Ramos (cell line): ENCODE measurements at regions not wholly inside any gene's neighbourhood (a gene's known extent, or its start where the extent isn't known, plus 50 kb on each side); places are given as distances from the start of the nearest gene placed in this dataset.

Source experiments
- in situ Hi-C: fragments of 300-500 bp; cut with MboI; formaldehyde crosslinking; loops from one replicate; pipeline ENCODE4 v1.14.3; 2022; ENCODE audit warnings: low sequenced_read_pairs; ENCODE audit not compliant: unreplicated experiment

DNA sequence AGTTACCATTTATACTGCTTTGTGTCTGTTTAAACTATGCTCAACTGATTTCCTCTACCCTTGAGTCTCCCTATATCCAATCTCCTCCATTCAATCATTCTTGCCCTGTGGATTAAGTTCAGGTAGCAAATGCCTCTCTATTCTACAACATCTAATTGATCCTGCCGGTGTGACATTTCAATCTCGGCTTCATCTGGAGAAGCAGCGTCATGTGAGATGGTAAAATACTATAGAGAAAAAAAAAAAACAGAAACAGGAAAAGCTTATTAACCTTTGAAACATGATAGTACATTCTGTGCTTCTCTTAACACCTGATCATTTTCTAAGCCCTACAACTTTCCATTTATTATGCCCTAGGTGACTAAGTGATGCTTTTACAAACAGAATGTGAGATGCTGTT, 89.4 kb downstream of the KCTD12 start:
- in situ Hi-C loops = no loop called here

DNA sequence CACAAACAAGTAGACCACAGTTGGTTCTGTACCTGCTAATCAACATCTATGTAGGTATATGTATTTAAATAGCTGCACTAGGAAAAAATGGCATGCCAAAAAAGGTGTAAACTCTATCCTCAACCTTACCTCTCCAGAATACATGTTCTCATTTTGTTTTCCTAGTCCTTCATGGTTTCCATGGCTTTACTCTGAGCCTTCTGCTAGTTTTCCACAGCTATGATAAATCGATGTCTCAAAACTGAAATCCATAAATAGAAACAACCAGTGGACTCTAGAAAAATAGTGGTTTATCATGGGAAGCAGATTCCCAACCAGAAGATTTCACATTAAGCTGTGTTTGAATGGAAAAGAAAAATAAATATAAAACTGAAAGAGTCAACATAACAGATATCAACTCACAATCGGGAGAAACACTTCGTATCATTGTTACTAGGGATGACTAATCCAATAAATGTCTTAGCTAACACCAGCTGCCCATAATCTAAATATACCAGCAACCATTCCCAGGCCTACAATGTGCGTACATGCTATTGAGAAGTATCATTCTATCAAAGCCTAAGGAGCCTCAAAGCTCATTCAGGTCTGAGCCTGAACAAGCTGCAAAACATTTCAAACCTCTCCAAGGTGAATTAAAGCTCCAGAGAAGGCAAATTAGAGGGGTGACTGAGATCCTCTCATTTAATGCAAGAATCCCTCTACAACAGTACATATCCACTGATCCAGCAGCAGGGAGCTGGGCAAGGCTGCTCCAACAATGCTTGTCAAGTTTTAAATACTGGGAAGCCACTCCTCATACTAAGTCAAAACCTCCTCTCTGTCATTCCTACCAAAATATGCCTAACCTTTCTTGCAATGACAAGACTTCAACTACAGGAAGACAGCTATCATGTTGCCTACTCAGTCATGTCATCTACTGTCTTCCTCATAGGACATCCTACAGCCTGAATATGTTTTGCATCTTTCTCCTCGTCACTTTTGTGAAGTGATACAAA, 90.2 kb downstream of the KCTD12 start:
- in situ Hi-C loops = no loop called here

- in situ Hi-C loops = no loop called here
Measured at GRCh38 chr13:76792731-76793347, 93.4 kb downstream of the KCTD12 start.

DNA sequence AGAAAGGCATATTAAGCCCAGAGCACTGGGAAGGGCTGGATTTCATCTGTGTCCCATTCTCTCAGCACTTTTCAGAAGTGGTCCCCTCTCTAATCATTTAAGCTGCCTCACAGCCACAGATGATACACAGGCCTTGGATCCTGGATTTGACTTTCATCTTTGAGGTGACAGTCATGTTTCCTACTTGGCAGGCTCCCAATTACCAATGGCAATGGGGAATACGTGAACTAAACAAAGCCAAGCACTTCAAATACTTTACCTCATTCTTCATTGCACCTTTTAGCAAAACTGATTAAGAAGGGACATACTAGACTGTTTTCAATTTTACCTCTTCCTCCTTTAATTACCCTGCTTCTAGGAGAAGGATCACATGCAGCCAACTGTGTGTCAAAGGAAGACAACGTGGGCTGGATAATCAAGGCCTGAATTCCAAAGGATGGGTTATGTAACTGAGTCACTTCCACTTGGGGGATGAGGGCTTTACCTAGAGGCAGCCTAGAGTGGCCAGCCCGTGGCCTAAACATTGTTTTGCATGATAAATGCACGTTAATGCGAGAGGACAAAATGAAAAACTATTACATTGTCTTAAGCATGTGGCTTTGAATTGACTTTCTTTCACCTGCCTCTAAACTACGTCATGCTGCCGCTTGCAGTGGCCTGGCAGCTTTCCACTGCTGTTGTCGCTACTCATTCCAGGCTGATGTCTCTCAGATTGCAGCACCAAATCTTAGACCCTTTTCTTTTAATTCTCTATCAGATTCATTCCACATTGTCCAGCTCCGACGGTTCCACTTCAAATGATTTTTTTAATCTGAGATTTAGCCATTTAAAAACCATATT, 95.0 kb downstream of the KCTD12 start:
- in situ Hi-C loops = no loop called here

- in situ Hi-C loops = no loop called here
Measured at GRCh38 chr13:76790526-76790925, 95.7 kb downstream of the KCTD12 start.

DNA sequence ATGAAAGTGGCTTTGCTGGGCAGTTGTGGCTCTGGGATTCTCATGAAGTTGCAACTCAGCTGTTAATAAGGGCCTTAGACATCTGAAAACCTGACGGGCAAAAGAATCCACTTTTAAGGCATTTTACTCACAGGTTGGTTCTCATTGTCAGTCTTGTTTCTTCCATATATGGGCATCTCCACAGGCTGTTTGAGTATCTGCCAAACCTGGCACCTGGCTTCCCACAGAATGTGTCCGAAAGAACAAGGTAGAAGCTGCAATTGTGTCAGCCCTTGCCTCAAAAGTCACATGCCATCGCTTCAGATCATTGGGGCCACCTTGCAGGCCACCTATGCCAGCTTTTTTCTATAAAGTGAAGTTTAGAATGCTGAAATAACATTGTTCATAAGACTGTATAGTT, 102.4 kb downstream of the KCTD12 start:
- in situ Hi-C loops = no loop called here

DNA sequence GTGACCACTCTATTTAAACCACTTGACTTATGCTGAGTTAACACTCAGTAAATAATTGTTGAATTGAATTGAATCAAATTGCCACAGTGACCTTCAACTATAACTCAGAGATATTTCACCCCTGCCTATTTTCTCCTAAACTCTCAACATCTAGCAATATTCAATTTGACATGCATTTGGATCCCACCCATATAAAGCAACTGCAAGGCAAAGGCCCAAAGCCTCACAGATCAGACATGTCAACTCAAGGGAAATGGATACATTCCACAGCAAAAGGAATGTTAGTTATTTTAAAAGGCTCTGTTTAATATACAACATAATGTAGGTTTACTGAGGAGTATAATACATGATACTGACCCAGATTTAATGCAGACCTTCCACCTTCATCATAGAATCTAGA, 107.4 kb downstream of the KCTD12 start:
- in situ Hi-C loops = no loop called here

GRCh38 chr13:76777096-76777495, 109.1 kb downstream of the KCTD12 start:
- in situ Hi-C loops = no loop called here

DNA sequence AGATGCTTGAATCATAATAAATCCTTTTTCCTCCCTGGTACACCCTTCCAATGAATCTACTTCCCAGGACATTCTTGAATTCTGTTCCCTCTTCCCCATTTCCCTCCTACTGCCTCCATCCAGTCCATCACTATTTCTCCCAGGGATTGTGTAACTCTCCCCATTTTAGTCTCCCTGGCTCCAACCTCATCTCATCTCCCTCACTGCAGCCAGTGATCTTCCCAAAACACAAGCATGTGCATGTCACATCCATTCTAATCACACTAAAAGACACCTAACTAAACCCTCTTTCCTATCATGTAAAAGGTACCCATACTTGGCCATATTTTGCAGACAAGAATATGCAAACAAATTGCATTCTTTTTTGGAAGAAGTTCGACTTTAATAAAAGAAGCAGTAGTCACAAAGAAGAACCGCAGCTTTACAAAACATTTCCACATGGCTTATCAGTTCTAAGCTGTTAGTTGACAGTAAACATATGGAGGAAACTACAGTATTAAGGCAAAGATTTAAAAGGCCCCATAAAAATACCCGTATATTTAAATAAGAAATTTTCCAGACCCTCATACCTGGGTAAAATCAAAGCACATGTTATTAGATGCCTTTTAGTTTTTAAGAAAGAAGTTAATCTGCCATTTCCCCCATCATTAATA, 111.0 kb downstream of the KCTD12 start:
- in situ Hi-C loops = no loop called here

DNA sequence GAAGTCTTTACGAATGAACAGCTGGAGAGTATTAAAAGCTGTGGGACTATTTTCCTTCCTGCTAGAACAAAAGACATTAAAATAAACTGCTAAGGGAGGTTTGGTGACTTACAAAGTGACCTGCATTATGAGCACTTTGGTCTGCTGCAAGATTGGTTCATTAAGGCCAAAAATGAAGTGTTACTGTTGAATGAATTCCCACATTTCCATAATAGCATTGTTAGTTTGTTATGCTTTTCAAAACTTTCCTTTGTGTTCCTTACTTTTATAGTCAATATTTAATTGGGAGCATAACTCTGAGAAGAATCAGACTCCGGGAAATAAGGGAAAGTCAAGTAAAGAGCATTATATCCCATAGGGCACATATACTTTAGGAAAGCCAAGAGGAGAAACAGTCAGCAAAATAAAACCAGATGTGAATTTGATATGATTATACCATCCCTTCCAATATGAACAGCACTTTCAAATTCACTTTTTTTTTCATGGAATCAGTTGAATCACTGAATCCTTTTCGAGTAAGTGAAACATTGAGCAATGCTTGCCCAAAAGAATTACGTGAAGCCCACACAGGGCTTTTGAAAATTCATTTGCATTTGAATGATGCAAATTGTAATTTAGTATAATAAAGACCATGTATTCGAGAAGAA, 112.6 kb downstream of the KCTD12 start:
- in situ Hi-C loops = no loop called here

DNA sequence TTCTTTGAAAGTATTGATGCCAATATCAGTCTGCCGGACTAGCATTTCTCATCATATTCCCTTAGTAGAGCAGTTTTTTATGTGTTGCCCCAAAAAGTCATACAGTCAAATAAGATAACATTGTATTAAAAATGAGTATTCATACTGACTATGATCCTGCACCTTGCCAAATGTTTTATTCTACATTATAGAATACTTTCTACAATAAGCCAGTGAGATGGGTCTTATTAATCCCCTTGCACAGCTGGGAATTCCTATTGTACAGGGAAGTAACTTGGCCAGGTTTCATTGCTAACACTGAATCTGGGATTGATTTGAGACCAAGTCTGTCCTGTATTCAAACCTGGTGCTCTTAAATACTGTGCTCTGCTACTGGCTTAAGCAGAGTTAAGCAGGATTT, 114.0 kb downstream of the KCTD12 start:
- in situ Hi-C loops = no loop called here

GRCh38 chr13:76769271-76769791, 116.9 kb downstream of the KCTD12 start:
- in situ Hi-C loops = no loop called here

- in situ Hi-C loops = no loop called here
Measured at GRCh38 chr13:76768384-76768783, 117.8 kb downstream of the KCTD12 start.

- in situ Hi-C loops = no loop called here
Measured at GRCh38 chr13:76764916-76765315, 121.3 kb downstream of the KCTD12 start.

DNA sequence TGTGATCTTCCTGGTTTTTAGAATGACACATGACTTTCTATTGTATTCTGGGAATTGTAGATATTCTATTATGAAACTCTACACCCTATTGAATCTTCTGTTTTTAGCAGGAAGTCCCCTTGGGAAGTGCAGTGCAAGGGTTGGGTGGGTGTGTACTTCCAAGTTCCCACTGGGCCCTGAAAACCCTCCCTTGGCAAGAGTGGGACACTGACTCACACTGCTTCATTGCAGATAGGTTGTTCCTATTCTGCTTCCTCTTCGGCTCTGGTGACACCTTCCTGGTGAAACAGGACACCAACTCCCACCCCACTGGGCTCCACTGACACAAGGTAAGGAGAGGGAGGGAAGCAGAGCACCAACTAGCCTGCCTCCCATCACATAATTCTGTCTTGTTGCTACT, 121.8 kb downstream of the KCTD12 start:
- in situ Hi-C loops = no loop called here

DNA sequence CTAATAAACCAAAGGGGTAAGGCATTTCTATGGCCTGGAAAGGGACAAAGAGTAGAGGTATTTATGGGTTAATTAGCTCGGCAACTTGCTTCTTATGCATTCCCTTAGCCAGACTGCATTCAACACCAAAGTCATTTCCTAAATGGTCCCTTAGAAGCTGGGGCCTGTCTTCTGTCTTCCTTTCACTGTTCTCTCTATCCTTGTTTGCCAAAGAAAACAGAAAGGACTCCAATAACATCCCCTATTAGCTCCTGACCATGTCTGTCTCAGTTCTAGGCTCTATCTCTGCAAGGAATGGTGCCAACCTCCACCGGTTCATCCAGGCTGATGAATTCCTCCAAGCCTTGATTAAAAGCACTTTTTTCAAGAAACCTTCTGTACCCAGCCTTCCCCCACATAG, 123.5 kb downstream of the KCTD12 start:
- in situ Hi-C loops = no loop called here

DNA sequence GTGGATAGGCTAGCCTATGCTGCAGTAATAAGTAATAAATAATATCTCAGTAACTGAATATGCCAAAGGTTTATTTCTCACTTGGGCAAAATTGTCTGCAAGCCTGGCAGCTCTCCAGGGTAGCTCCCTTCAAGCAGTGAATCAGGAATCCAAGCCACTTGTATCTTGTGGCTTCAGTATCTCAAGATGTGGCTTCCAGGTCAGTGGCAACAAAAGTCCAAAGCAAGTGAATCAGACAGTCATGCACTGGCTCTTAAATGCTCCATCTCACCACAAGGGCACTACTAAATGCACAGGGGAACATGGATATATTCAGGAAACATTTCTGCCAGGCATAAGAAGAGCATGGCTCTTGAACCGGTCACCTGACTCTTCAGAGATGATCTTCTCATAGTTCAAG, 126.3 kb downstream of the KCTD12 start:
- in situ Hi-C loops = no loop called here

GRCh38 chr13:76758738-76759137, 127.5 kb downstream of the KCTD12 start:
- in situ Hi-C loops = no loop called here

- in situ Hi-C loops = no loop called here
Measured at GRCh38 chr13:76758257-76758656, 127.9 kb downstream of the KCTD12 start.

- in situ Hi-C loops = no loop called here
Measured at GRCh38 chr13:76756451-76756850, 129.8 kb downstream of the KCTD12 start.
